IgD-negative memory B cell (primary cell): ENCODE measurements at regions not wholly inside any gene's neighbourhood (a gene's known extent, or its start where the extent isn't known, plus 50 kb on each side); places are given as distances from the start of the nearest gene placed in this dataset.
"Not testable (repeated sequence)": the region's sequence is repeated elsewhere in the genome, so short reads cannot be mapped to it uniquely, and the experiment has no call there.

Source experiments
- H3K27ac Mint-ChIP-seq, 3 donors: one replicate each; pipeline ENCODE4 v1.8.0; 2020 to 2022; ENCODE audit warnings: mild to moderate bottlenecking in 3 of 3, mixed read lengths in 3 of 3, moderate library complexity in 1 of 3
- H3K27me3 Mint-ChIP-seq: one replicate; pipeline ENCODE4 v1.8.0; 2021; ENCODE audit warnings: mixed read lengths
- H3K36me3 Mint-ChIP-seq: one replicate; pipeline ENCODE4 v1.8.0; 2020; ENCODE audit warnings: mild to moderate bottlenecking, mixed read lengths
- H3K4me1 Mint-ChIP-seq, 3 donors: one replicate each; pipeline ENCODE4 v1.8.0; 2020 to 2022; ENCODE audit warnings: mixed read lengths in 3 of 3, mild to moderate bottlenecking in 1 of 3
- H3K4me3 Mint-ChIP-seq, 4 donors: one replicate each; pipeline ENCODE4 v1.8.0; 2020 to 2022; ENCODE audit warnings: mild to moderate bottlenecking in 4 of 4, mixed read lengths in 4 of 4, moderate library complexity in 3 of 4
- H3K9me3 Mint-ChIP-seq, 3 donors: one replicate each; pipeline ENCODE4 v1.8.0; 2020 to 2021; ENCODE audit warnings: mixed read lengths in 3 of 3, mild to moderate bottlenecking in 1 of 3

DNA sequence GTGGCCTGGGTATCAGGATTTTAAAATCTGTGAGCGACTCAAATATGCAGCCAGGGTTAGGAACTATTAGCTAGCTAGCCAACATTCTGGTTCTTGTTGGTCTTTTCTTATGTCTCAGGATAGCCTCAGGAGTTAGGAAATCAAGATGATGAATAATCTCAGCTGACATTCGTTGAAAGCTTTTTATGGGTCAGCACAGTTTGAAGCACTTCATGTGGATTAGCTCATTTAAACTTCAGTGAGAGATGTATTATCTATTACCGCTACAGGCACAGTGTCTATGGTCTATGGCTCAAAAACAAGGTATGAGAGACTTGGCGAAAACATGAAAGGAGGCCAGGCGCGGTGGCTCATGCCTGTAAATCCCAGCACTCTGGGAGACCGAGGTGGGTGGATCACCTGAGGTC lies 187.5 kb upstream of the THRB start:
- Mint-ChIP-seq H3K27ac (no peak overlapping the region), H3K9me3 (no peaks in the 10 kb centered on the region), H3K4me3 (no peak overlapping the region), H3K36me3 (no peaks in the 10 kb centered on the region), H3K4me1 (peaks cover 0 to 7% (median 5%) of the 10 kb centered on the region in 3 donors), H3K27me3 (peaks cover 4% of the 10 kb centered on the region)

DNA sequence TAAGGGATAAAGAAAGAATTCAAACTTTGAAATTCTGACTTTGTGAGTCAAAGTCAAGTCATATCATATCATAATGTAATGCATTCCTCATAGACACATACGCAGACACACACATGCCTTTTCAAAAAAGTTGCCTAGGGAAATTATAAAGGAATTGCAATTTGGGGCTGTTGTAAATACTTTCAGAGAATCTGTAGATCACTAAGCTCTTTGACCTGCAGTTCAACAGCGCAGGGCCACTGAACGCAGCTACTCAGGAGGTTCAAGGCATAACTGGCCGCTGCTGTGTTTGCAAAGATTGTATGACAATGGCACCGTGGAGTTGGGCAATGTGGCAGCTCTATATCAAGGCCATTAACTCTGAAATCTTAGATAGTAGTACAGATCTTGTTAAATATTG lies 188.4 kb upstream of the THRB start:
- H3K4me3 Mint-ChIP-seq, result no peak overlapping the region
- H3K4me1 Mint-ChIP-seq, result peaks cover 0 to 5% (median under 1%) of the 10 kb centered on the region in 3 donors
- no peak overlapping the region for H3K27ac Mint-ChIP-seq
- peaks cover 4% of the 10 kb centered on the region for H3K27me3 Mint-ChIP-seq
- H3K9me3 Mint-ChIP-seq, result no peaks in the 10 kb centered on the region
- H3K36me3 Mint-ChIP-seq, result no peaks in the 10 kb centered on the region

DNA sequence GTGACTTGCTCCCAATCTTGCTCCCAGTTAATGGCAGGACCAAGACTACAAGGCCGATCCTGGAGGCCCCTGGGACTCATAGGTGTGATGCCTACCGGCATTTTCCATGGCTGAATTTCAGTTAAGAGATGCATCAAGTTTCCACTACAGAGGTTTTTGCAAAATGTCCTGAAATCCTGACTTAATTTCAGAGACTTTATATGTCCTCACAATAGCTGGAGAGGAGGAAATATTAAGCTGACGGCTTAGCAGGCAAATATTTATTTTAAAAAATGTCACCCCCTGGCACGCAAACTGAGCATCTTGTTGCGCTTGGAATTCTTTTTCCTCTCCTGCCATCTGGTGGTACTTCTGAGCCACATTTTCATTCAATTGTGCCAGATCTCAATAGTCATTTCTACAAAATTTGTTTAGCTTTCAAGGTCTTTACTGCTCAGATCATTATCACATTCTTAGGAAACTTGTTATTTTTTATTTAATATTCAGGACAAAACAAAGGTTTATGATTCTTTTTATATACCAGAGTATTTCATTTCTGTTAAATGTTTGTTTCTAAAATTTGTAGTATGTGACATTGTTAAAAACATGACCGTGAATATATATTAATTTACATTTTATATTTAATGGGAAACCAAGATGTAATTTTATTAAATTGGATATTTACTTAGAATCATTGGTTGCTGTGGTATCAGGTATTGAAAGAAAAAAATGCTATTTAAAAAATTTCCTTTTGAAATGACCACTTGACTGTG lies 189.2 kb upstream of the THRB start:
- Mint-ChIP-seq H3K27ac (no peak overlapping the region), H3K9me3 (no peaks in the 10 kb centered on the region), H3K4me1 (peaks cover 0 to 5% (median 0%) of the 10 kb centered on the region in 3 donors), H3K4me3 (no peak overlapping the region), H3K36me3 (no peaks in the 10 kb centered on the region), H3K27me3 (peaks cover 4% of the 10 kb centered on the region)

DNA sequence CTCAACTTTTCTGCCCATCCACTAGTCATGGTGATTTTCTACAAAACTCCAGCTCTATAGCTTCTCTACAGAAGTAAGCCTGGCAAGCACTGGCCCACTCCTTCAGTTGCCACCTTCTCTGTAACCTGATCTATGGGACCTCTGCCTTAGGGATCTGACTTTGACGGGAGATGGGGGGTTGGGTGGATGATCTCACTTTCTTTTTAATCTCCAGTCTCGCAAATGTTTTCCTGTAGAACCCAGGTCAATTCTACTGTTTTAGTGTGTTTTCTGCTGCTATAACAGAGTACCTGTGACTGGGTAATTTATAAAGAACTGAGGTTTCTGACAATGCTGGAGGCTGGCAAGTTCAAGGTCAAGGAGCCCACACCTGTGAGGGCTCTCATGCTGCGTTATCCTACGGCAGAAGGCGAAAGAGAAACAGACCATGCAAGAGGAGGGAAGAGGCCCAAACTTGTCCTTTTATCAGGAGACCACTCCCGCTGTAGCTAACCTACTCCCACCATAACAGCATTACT lies 189.9 kb upstream of the THRB start:
- no peak overlapping the region for H3K27ac Mint-ChIP-seq
- H3K4me1 Mint-ChIP-seq, result peaks cover 0 to 5% (median 0%) of the 10 kb centered on the region in 3 donors
- no peaks in the 10 kb centered on the region for H3K9me3 Mint-ChIP-seq
- H3K36me3 Mint-ChIP-seq, result no peaks in the 10 kb centered on the region
- H3K27me3 Mint-ChIP-seq, result peaks cover 4% of the 10 kb centered on the region
- H3K4me3 Mint-ChIP-seq, result no peak overlapping the region

DNA sequence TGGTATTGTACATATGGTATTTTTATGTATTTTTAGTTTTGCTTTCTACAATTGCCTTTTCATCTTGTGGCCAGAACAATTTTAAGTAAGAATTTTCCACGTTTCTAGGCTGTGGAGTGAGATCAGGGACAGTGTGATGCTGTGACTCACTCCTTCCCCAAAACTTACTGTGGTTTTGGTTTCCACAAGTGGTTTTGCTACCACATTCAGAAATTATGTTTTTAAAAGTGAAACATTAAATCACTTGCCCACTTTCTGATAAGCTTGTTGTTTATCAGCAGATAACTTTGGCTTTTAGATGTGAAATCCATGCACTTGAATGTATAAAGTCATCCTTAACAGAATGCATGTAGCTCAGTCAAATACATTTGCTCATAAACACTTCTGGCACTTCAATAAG lies 192.2 kb upstream of the THRB start:
- H3K36me3 Mint-ChIP-seq, result no peaks in the 10 kb centered on the region
- H3K27ac Mint-ChIP-seq, result no peak overlapping the region
- H3K4me1 Mint-ChIP-seq, result no peaks in the 10 kb centered on the region
- no peaks in the 10 kb centered on the region for H3K9me3 Mint-ChIP-seq
- no peak overlapping the region for H3K4me3 Mint-ChIP-seq
- H3K27me3 Mint-ChIP-seq, result peaks cover 4% of the 10 kb centered on the region

DNA sequence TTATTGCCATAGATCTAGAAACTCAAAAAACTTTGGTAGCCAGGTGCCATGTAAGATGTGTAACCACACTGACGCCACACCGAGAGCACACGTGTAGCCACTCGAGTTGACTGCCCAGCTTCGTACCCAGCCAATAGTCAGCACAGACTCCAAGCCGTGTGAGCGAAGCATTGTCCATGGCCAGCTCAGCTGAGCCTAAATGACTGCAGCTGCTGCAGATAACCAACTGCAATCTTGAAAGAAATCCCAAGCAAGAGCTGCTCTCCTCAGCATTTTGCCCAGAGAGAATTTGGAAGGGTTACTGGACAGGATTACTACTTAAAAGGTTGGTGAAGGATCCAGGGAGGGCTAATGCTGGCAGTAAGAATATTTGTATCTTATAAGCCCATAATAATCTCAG lies 193.0 kb upstream of the THRB start:
- Mint-ChIP-seq H3K27me3 (peaks cover 4% of the 10 kb centered on the region), H3K36me3 (no peaks in the 10 kb centered on the region), H3K9me3 (no peaks in the 10 kb centered on the region), H3K4me3 (no peak overlapping the region), H3K4me1 (no peaks in the 10 kb centered on the region), H3K27ac (no peak overlapping the region)

DNA sequence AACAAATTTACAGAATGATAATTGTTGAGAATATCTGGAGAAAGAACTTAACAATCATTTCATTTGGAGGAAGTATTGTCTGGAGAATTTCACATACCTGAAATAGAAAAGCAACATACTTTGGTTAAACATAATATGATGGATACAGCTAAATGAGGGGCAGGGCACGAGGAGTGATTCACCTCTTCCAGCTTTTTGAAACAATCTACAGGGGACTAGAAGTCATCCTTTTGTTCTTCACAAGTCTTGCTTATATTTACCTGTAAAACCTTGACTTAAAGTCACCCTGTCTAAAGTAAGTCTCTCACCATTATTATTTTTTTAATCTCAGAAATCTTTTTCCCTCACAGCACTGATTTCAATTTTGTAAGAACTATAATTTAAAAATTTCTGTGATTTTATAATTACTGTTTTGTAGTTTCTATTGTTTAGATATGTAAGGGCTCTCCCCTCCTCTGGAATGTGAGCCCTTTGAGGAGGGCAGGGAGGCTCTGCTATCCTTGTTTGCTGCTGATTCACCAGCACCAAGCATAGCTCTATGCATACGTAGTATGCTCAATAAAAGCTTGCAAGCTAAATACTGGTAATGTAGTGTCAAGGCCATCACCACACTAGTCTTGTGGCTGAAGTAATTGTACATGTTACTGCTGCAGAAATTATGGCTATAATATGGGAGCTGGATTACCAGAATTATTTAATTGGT lies 193.9 kb upstream of the THRB start:
- Mint-ChIP-seq H3K4me3 (no peak overlapping the region), H3K27me3 (peaks cover 4% of the 10 kb centered on the region), H3K36me3 (no peaks in the 10 kb centered on the region), H3K4me1 (no peaks in the 10 kb centered on the region), H3K9me3 (no peaks in the 10 kb centered on the region), H3K27ac (no peak overlapping the region)

DNA sequence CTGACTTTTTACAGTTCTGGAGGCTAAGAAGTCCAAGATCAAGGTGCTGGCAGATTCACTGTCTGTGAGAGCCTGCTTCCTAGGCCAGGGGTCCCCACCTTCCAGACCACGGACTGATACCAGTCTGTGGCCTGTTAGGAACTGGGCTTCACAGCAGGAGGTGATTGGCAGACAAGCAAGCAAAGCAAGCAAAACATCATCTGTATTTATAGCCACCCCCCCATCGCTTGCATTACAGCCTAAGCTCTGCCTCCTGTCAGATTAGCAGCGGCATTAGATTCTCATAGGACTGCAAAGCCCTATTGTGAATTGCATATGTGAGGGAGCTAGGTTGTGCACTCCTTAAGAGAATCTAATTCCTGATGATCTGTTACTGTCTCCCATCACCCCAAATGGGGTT lies 194.7 kb upstream of the THRB start:
- no peaks in the 10 kb centered on the region for H3K36me3 Mint-ChIP-seq
- no peaks in the 10 kb centered on the region for H3K9me3 Mint-ChIP-seq
- peaks cover 4% of the 10 kb centered on the region for H3K27me3 Mint-ChIP-seq
- H3K27ac Mint-ChIP-seq, result no peak overlapping the region
- no peaks in the 10 kb centered on the region for H3K4me1 Mint-ChIP-seq
- no peak overlapping the region for H3K4me3 Mint-ChIP-seq

DNA sequence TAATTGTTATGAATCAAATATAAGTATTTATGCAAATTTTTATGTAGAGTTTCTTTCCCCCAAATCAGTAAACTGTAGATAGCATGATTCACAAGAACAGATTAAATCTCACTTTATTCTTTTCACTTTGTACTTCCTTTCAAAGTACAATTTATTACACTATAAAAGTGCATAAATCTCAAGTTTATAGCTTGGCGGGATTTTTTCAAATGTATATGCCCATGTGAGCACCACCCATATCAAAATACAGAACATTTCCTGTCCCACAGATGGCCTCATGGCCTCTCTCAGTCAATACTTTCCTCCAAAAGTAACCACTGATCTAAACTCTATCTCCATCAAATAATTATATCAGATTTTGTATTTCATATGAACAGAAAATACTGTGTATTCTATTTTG lies 196.1 kb upstream of the THRB start:
- no peaks in the 10 kb centered on the region for H3K36me3 Mint-ChIP-seq
- no peaks in the 10 kb centered on the region for H3K4me1 Mint-ChIP-seq
- H3K27ac Mint-ChIP-seq, result no peak overlapping the region
- peaks cover 2% of the 10 kb centered on the region for H3K27me3 Mint-ChIP-seq
- H3K4me3 Mint-ChIP-seq, result no peak overlapping the region
- H3K9me3 Mint-ChIP-seq, result peaks cover 0 to 2% (median 0%) of the 10 kb centered on the region in 3 donors

DNA sequence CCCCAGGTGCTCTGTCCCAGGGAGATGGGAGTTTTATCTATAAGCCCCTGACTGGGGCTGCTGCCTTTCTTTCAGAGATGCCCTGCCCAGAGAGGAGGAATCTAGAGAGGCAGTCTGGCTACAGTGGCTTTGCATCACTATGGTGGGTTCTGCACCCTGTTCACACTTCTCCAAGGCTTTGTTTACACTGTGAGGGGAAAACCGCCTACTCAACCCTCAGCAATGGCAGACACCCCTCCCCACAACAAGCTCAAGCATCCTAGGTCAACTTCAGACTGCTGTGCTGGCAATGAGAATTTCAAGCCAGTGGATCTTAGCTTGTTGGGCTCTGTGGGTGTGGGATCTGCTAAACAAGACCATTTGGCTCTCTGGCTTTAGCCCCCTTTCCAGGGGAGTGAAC lies 204.4 kb upstream of the THRB start:
- H3K4me3 Mint-ChIP-seq, H3K27ac Mint-ChIP-seq: not testable (repeated sequence)

DNA sequence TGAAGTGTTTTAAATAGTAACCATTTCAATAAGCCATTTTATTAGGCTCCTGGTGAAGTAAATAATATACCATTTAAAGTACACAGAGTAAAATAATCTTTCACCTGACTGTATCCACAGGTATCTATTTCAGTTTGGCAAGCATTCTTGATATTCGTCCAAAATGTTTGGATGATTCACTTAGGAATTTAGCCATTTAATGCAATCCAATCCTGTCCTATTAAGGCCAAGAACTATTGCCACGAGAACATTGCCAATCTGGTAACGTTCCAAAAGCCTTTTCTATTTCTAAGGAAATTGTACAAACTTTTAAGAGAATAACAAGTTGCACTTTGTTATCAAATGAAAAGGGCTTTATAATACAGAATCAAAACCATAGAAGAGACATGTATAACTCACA lies 209.8 kb upstream of the THRB start:
- no peaks in the 10 kb centered on the region for H3K36me3 Mint-ChIP-seq
- H3K4me3 Mint-ChIP-seq, result no peak overlapping the region

More for the DNA sequence above, 204.4 kb upstream of the THRB start:
- H3K9me3 Mint-ChIP-seq, H3K4me1 Mint-ChIP-seq, H3K36me3 Mint-ChIP-seq, H3K27me3 Mint-ChIP-seq: not testable (repeated sequence)

DNA sequence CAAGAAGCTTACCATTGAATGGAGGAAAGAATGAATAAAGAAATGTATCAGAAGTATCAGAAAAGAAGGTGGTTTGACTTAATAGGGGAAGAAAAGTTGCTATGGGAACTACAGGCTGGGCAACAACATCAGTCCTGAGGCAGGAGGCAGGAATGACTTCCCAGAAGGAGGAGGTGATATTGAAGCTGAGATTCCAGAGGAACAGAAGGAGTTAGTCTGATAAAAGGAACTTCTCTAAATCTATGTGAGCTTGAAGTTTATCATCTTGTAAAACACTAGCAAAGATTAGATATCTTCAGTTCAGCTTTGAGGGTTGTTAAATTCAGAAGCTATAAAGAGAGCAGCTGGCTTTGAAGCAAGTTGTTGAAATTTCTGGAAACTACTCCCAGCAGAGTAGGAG lies 213.3 kb upstream of the THRB start:
- Mint-ChIP-seq H3K4me3 (no peak overlapping the region), H3K27ac (no peak overlapping the region), H3K4me1 (no peaks in the 10 kb centered on the region), H3K9me3 (peaks cover 0 to 1% (median 0%) of the 10 kb centered on the region in 3 donors), H3K27me3 (no peaks in the 10 kb centered on the region), H3K36me3 (no peaks in the 10 kb centered on the region)

More for the DNA sequence above, 209.8 kb upstream of the THRB start:
- Mint-ChIP-seq H3K9me3 (peaks cover 0 to 3% (median 0%) of the 10 kb centered on the region in 3 donors), H3K27me3 (no peaks in the 10 kb centered on the region), H3K4me1 (no peaks in the 10 kb centered on the region), H3K27ac (no peak overlapping the region)

DNA sequence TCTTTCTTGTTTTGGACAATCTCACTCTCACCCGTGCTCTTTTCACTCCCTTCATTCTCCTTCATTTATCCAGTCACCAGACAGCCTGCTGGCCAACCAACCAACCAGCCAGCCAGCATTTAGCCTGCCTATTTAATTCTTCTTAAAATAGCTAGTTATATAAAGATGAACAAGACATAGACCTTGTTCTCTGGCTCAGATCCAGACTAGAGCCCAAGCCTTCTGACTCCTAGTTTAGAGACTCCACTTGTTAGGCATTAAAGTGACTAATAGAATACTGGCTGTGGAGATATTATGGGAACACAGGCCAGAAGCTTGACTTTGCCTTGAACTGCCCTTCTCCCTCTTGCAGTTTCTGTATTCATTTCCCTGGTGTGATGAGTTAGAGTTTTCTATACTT lies 215.3 kb upstream of the THRB start:
- H3K9me3 Mint-ChIP-seq, result no peaks in the 10 kb centered on the region
- no peak overlapping the region for H3K27ac Mint-ChIP-seq
- no peaks in the 10 kb centered on the region for H3K4me1 Mint-ChIP-seq
- H3K36me3 Mint-ChIP-seq, result no peaks in the 10 kb centered on the region
- no peak overlapping the region for H3K4me3 Mint-ChIP-seq
- H3K27me3 Mint-ChIP-seq, result no peaks in the 10 kb centered on the region

DNA sequence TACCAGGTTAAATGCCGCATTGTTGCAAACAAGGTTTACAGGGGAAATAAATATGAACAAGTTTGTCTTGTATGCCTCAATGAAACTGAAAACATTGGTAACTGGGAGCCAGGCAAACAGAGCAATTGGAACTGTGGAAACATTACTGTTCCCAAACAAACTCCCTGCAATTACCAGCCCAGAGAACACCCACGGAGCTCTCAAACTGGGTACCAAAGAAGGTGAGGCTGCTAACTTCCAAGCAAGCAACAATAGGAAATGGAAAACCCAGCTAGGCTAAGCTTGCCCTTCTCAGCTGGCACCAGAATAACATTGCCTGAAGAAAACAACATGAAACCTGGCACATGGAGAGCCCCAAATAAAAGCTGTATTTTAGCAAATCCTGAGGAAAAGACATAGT lies 218.9 kb upstream of the THRB start:
- Mint-ChIP-seq H3K4me1 (no peaks in the 10 kb centered on the region), H3K27me3 (no peaks in the 10 kb centered on the region), H3K36me3 (no peaks in the 10 kb centered on the region), H3K9me3 (no peaks in the 10 kb centered on the region), H3K4me3 (no peak overlapping the region), H3K27ac (no peak overlapping the region)

DNA sequence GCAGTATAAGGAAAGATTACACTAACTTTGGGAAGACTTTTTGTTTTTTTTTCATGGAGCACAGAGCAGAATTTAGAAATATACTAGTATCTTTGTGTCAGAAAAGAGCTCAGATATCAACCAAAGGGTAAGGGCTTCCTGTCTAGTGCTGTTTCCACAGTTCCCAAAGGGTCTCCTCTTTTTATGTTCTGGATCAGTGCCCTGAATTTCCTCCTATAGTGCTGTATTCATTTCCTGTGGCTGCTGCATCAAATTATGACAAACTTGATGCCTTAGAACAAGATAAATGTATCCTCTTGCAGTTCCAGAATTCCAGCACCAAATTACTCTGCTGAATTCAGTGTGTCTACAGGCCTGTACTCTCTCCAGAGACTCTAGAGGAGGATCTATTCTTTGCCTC lies 219.8 kb upstream of the THRB start:
- Mint-ChIP-seq H3K27me3 (no peaks in the 10 kb centered on the region), H3K4me3 (no peak overlapping the region), H3K9me3 (no peaks in the 10 kb centered on the region), H3K27ac (no peak overlapping the region), H3K4me1 (no peaks in the 10 kb centered on the region), H3K36me3 (no peaks in the 10 kb centered on the region)
